Astrocyte of the cerebellum (primary cell): ENCODE measurements at regions not wholly inside any gene's neighbourhood (a gene's known extent, or its start where the extent isn't known, plus 50 kb on each side); places are given as distances from the start of the nearest gene placed in this dataset.

Experiments
- DNase-seq: peaks from one replicate; pipeline ENCODE4 v3.0.0-alpha.2; 2011; ENCODE audit warnings: low read depth
- H3K4me3 ChIP-seq: 2 replicates; pipeline ENCODE4 v1.5.1; 2011; ENCODE audit warnings: mild to moderate bottlenecking, low read depth, low read length, moderate library complexity
- in situ Hi-C: cut with HindIII; loops from 2 replicates; pipeline ENCODE4 v1.10.0; 2017; ENCODE audit warnings: low sequenced_read_pairs
- TF ChIP-seq, protein P1 (sequence below): IDR thresholded peaks from 2 replicates; pipeline ENCODE4 v1.5.1; 2012; ENCODE audit warnings: low read length, low read depth, moderate library complexity, mild to moderate bottlenecking; ENCODE audit errors: missing control alignments

DNA sequence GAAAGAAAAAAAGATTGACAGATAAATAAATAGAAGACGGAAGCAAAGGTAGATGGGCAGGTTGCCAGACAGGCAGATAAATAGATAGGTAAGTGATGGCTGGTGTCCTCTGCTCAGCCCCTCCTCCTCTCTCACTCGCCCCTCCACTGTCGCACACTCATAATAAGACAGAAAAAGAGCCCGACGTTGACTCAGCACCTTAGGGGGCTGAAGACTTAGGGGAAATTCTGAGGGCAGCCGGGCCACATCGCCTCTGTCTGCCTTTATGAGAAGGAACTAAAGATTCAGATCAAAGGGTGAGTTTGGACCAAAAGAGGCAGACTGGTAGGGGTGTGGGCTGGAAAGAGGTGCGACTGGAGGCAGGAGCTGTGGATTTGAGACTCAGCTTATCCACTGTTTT is 158.1 kb upstream of the IGSF21 start:
- H3K4me3 ChIP-seq: no peak overlapping the region
- in situ Hi-C loops: no loop called here
- TF ChIP-seq, protein P1, sequence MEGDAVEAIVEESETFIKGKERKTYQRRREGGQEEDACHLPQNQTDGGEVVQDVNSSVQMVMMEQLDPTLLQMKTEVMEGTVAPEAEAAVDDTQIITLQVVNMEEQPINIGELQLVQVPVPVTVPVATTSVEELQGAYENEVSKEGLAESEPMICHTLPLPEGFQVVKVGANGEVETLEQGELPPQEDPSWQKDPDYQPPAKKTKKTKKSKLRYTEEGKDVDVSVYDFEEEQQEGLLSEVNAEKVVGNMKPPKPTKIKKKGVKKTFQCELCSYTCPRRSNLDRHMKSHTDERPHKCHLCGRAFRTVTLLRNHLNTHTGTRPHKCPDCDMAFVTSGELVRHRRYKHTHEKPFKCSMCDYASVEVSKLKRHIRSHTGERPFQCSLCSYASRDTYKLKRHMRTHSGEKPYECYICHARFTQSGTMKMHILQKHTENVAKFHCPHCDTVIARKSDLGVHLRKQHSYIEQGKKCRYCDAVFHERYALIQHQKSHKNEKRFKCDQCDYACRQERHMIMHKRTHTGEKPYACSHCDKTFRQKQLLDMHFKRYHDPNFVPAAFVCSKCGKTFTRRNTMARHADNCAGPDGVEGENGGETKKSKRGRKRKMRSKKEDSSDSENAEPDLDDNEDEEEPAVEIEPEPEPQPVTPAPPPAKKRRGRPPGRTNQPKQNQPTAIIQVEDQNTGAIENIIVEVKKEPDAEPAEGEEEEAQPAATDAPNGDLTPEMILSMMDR: no peak
- DNase-seq: no peak

- TF ChIP-seq, protein P1: no peak
- DNase-seq: no peak
- H3K4me3 ChIP-seq: no peak overlapping the region
- in situ Hi-C loops: no loop called here
Observed at GRCh38 chr1:17950728-17951127, 156.9 kb upstream of the IGSF21 start.

GRCh38 chr1:17952506-17952905 is 155.1 kb upstream of the IGSF21 start:
- TF ChIP-seq, protein P1: no peak
- in situ Hi-C loops: no loop called here
- H3K4me3 ChIP-seq: no peak overlapping the region
- no peak for DNase-seq

DNA sequence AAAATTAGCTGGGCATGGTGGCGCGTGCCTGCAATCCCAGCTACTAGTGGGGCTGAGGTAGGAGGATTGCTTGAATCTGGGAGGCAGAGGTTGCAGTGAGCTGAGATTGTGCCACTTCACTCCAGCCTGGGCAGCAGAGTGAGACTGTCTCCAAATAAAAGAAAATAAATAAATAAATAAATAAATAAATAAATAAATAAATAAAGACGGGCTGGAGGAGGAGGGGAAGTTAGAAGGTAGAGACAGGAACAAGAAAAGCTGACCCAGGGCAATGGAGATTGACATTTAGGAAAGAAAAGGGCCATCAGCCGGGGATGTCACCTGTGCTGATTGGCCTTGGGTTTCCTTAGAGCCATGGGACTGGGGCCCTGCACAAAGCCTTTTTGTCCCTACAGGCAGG is 153.7 kb upstream of the IGSF21 start:
- TF ChIP-seq, protein P1: no peak
- no peak for DNase-seq
- in situ Hi-C loops: no loop called here
- no peak overlapping the region for H3K4me3 ChIP-seq

GRCh38 chr1:17955302-17956285 is 152.0 kb upstream of the IGSF21 start:
- TF ChIP-seq, protein P1: no peak
- DNase-seq: no peak
- H3K4me3 ChIP-seq: no peak overlapping the region
- in situ Hi-C loops: no loop called here

DNA sequence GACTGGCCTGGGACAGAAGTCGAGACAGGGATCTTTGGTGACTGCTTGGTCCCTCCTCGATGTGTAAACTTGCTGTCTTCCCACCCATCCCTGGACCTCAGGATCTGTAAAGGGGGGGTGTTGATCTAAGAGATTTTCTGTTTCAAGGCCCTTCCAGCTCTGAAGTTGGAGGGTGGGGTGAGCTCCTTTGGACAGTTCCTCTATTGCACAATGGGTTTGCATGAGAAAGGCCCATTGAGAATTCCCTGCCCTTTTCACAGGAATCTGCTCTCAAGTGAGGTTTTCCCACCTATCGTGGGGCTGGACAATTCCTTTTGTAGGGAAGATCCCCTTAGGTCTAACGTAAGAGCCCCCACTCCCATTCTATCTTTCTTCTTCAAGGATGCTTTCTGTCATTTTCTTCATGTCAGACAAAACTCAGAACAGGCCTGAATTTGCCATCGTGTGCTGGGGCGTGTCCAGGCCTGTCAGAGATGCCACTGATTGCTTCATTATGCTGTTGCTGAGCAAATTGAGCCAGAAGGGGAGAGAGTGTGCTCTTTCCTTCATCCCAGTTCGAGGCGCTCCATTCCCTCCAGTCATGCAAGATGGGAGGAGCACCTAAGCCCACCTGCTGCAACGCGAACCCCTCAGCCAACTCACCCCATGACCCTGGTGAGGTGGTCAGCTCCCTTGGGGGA is 149.9 kb upstream of the IGSF21 start:
- H3K4me3 ChIP-seq: no peak overlapping the region
- in situ Hi-C loops: no loop called here
- DNase-seq: no peak
- TF ChIP-seq, protein P1: no peak
